CD4-positive, alpha-beta T cell treated with Interleukin-1 beta for 1 hour (primary cell): ENCODE measurements at regions not wholly inside any gene's neighbourhood (a gene's known extent, or its start where the extent isn't known, plus 50 kb on each side); places are given as distances from the start of the nearest gene placed in this dataset.
"Not testable (repeated sequence)": the region's sequence is repeated elsewhere in the genome, so short reads cannot be mapped to it uniquely, and the experiment has no call there.

ENCODE experiments used
- DNase-seq, 2 donors: peaks; one replicate each; pipeline ENCODE4 v3.0.0-alpha.2; 2020 to 2022

GRCh38 chr15:39498629-39499028 lies 82.2 kb upstream of the THBS1 start:
- DNase-seq = no peak

- no peak for DNase-seq
These were observed 81.8 kb upstream of the THBS1 start for GRCh38 chr15:39499042-39499441.

- no peak for DNase-seq
These were observed 81.2 kb upstream of the THBS1 start for GRCh38 chr15:39499681-39500080.

- no peak for DNase-seq
These were observed 79.4 kb upstream of the THBS1 start for GRCh38 chr15:39501366-39502081.

GRCh38 chr15:39502082-39502447 lies 78.8 kb upstream of the THBS1 start:
- DNase-seq = no peak

- no peak for DNase-seq
These were observed 78.2 kb upstream of the THBS1 start for GRCh38 chr15:39502611-39503195.

- no peak for DNase-seq
These were observed 77.4 kb upstream of the THBS1 start for GRCh38 chr15:39503526-39503925.

- no peak for DNase-seq
These were observed 76.1 kb upstream of the THBS1 start for GRCh38 chr15:39504808-39505207.

GRCh38 chr15:39506146-39506545 lies 74.7 kb upstream of the THBS1 start:
- DNase-seq = no peak

GRCh38 chr15:39508536-39508935 lies 72.3 kb upstream of the THBS1 start:
- no peak for DNase-seq

GRCh38 chr15:39510001-39510701 lies 70.7 kb upstream of the THBS1 start:
- no peak for DNase-seq

GRCh38 chr15:39511000-39511915 lies 69.6 kb upstream of the THBS1 start:
- DNase-seq = no peak

GRCh38 chr15:39511916-39512260 lies 69.0 kb upstream of the THBS1 start:
- no peak for DNase-seq

- DNase-seq = no peak
These were observed 68.2 kb upstream of the THBS1 start for GRCh38 chr15:39512643-39513042.

- DNase-seq = no peak
These were observed 66.9 kb upstream of the THBS1 start for GRCh38 chr15:39513936-39514335.

- DNase-seq = no peak
These were observed 65.9 kb upstream of the THBS1 start for GRCh38 chr15:39514933-39515332.

- no peak for DNase-seq
These were observed 65.1 kb upstream of the THBS1 start for GRCh38 chr15:39515765-39516164.

- DNase-seq = no peak
These were observed 63.6 kb upstream of the THBS1 start for GRCh38 chr15:39517122-39517855.

GRCh38 chr15:39523968-39524367 lies 56.9 kb upstream of the THBS1 start:
- not testable (repeated sequence) for DNase-seq

- DNase-seq = no peak
These were observed 51.4 kb upstream of the THBS1 start for GRCh38 chr15:39529457-39529856.

- DNase-seq = no peak
These were observed 50.2 kb upstream of the THBS1 start for GRCh38 chr15:39530480-39531342.
